Liver (tissue), 8 donors: ENCODE measurements at regions not wholly inside any gene's neighbourhood (a gene's known extent, or its start where the extent isn't known, plus 50 kb on each side); places are given as distances from the start of the nearest gene placed in this dataset.

Experiments used
- DNase-seq: peaks from one replicate; pipeline ENCODE4 v3.0.0-alpha.2; 2017; ENCODE audit warnings: low spot score
- H3K27ac ChIP-seq, 2 donors: one replicate each; pipeline ENCODE4 v1.7.0; 2013; ENCODE audit warnings: inconsistent platforms in 2 of 2, low read length in 2 of 2, control low read depth in 1 of 2, low read depth in 1 of 2, mild to moderate bottlenecking in 1 of 2
- H3K27me3 ChIP-seq, 4 donors: one replicate each; pipeline versions ENCODE4 v1.6.1 to v1.7.0; 2013; ENCODE audit warnings: low read length in 3 of 4, inconsistent platforms in 1 of 4, mild to moderate bottlenecking in 1 of 4, moderate library complexity in 1 of 4; ENCODE audit not compliant: control insufficient read depth in 4 of 4, insufficient read depth in 4 of 4
- H3K36me3 ChIP-seq, 4 donors: one replicate each; pipeline versions ENCODE4 v1.6.1 to v1.7.0; 2013; ENCODE audit warnings: low read length in 3 of 4, mild to moderate bottlenecking in 3 of 4, low read depth in 1 of 4, moderate library complexity in 1 of 4; ENCODE audit not compliant: control insufficient read depth in 4 of 4, insufficient read depth in 3 of 4
- H3K4me1 ChIP-seq, 4 donors: one replicate each; pipeline versions ENCODE4 v1.6.1 to v1.7.0; 2013; ENCODE audit warnings: low read length in 3 of 4, mild to moderate bottlenecking in 3 of 4, moderate library complexity in 1 of 4; ENCODE audit not compliant: control insufficient read depth in 4 of 4, insufficient read depth in 4 of 4
- H3K4me3 ChIP-seq, 3 donors: one replicate each; pipeline versions ENCODE4 v1.6.1 to v1.7.0; 2013; ENCODE audit warnings: low read length in 3 of 3, control low read depth in 1 of 3, low read depth in 1 of 3, mild to moderate bottlenecking in 1 of 3
- H3K9ac ChIP-seq, 2 donors: one replicate each; pipeline ENCODE4 v1.7.0; 2013; ENCODE audit warnings: low read length in 2 of 2, mild to moderate bottlenecking in 2 of 2, moderate library complexity in 2 of 2, control low read depth in 1 of 2, low read depth in 1 of 2
- H3K9me3 ChIP-seq, 4 donors: one replicate each; pipeline versions ENCODE4 v1.6.1 to v1.7.0; 2013; ENCODE audit warnings: low read length in 3 of 4; ENCODE audit not compliant: control insufficient read depth in 4 of 4
- EGR1 ChIP-seq, 2 donors: IDR thresholded peaks; 2 replicates each; pipeline ENCODE4 v1.6.1; 2016 to 2018; ENCODE audit warnings: antibody characterized with exemption in 2 of 2, low read depth in 2 of 2
- FOXA2 ChIP-seq: IDR thresholded peaks from 2 replicates; pipeline ENCODE4 v1.6.1; 2016; ENCODE audit warnings: antibody characterized with exemption
- GABPA ChIP-seq, 2 donors: IDR thresholded peaks in 1 of 2; conservative IDR thresholded peaks in 1 of 2; 2 replicates each; pipeline ENCODE4 v1.6.1; 2016; ENCODE audit warnings: antibody characterized with exemption in 2 of 2, mild to moderate bottlenecking in 1 of 2, moderate library complexity in 1 of 2
- HNF4A ChIP-seq, 2 donors: conservative IDR thresholded peaks; 2 replicates each; pipeline ENCODE4 v1.6.1; 2016; ENCODE audit warnings: antibody characterized with exemption in 2 of 2, mild to moderate bottlenecking in 2 of 2
- JUND ChIP-seq, 2 donors: IDR thresholded peaks; 2 replicates each; pipeline ENCODE4 v1.6.1; 2016; ENCODE audit warnings: antibody characterized with exemption in 2 of 2
- NR2F2 ChIP-seq: IDR thresholded peaks from 2 replicates; pipeline ENCODE4 v1.6.1; 2016; ENCODE audit warnings: antibody characterized with exemption
- SP1 ChIP-seq: IDR thresholded peaks from 2 replicates; pipeline ENCODE4 v1.6.1; 2018; ENCODE audit warnings: antibody characterized with exemption, mild to moderate bottlenecking
- YY1 ChIP-seq: IDR thresholded peaks from 2 replicates; pipeline ENCODE4 v1.6.1; 2016; ENCODE audit warnings: antibody characterized with exemption, mild to moderate bottlenecking
- WGBS: extraction: QIAGEN DNeasy Blood & Tissue Kit; methylation state at CpG from one replicate; pipeline ENCODE4 v1.1.7; 2013; 5-methylcytosine and 5-hydroxymethylcytosine counted together
- TF ChIP-seq, protein P1 (sequence below): fragments of 150-350 bp; IDR thresholded peaks from 2 replicates; pipeline ENCODE4 v1.5.1; 2017; ENCODE audit warnings: improper control_type of control experiment, low read depth, low read length; ENCODE audit not compliant: missing input control
- donor health status: healthy.
- donor health status: healthy.
- donor health status: healthy.
- donor health status: healthy.
- donor health status: healthy.

DNA sequence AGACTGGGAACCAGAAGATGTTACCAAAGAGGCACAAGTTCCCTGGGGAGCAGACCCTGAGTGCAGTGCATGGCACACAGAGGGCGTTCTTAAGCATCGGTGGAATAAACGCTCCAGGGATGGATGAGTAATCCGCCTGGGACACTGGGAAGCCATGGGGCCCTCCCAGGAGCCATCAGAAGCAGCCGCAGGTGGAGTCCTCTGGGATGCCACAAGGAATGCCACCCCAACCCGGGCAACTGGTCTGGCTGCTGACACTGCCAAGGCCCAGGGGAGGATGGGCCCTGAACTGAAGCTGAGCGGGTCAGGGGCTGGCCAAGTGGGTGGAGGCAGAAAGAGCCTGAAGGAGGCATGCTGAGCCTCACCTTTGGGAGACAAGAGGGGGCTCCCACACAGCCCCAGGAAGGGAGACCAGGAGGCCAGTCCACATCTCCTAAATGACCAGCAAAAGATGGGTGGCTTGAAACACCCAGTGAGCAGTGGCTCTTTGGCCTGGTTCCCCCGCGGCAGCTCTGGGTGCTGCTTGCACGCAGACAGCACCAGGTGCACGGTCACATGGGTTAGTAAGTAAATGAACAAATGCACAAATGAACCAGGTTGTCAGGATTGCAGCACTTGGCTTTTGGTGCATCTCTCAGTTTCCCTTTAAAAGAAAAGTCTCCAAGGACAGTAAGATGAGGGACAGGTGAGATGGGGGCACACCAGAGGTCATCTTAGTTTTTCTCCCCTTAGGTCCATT lies 141.3 kb upstream of the ZMIZ1 start:
- H3K4me1 ChIP-seq, result no peaks in the 10 kb centered on the region
- H3K4me3 ChIP-seq, result no peak overlapping the region
- no peak overlapping the region for H3K9ac ChIP-seq
- TF ChIP-seq NR2F2, result no peak
- no peak for TF ChIP-seq HNF4A (conservative IDR thresholded peaks at IDR 0.05)
- no peak for TF ChIP-seq FOXA2
- 92% methylated on average over 11 of the region's 11 CpGs for WGBS
- H3K27me3 ChIP-seq, result no peaks in the 10 kb centered on the region
- H3K36me3 ChIP-seq, result no peaks in the 10 kb centered on the region
- H3K9me3 ChIP-seq, result no peaks in the 10 kb centered on the region
- H3K27ac ChIP-seq, result no peak overlapping the region
- no peak for DNase-seq

DNA sequence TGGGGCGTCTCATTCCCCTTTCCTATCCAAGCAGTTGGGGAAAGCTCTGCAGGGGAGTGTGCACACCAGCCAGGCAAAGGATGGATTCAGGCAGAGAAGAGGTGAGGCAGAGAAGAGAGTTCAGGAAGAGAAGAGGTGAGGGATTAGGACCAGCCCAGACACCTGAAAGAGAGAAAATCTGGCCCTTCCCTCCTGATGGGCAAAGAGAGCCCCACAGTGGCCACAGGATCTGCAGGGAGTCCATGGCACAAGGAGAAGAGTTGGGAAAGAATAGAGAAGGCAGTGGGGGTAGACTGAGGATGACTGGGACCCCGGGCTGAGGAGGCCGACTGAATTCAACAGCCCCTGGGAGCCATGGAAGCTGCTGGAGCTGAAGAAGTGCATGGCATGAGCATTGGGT lies 140.4 kb upstream of the ZMIZ1 start:
- H3K27me3 ChIP-seq, result no peaks in the 10 kb centered on the region
- WGBS, result 98% methylated on average over 3 of the region's 3 CpGs
- TF ChIP-seq JUND (IDR thresholded peaks at IDR 0.05), result no peak
- TF ChIP-seq HNF4A (conservative IDR thresholded peaks at IDR 0.05), result no peak
- TF ChIP-seq SP1, result no peak
- TF ChIP-seq YY1, result no peak
- TF ChIP-seq, protein P1, sequence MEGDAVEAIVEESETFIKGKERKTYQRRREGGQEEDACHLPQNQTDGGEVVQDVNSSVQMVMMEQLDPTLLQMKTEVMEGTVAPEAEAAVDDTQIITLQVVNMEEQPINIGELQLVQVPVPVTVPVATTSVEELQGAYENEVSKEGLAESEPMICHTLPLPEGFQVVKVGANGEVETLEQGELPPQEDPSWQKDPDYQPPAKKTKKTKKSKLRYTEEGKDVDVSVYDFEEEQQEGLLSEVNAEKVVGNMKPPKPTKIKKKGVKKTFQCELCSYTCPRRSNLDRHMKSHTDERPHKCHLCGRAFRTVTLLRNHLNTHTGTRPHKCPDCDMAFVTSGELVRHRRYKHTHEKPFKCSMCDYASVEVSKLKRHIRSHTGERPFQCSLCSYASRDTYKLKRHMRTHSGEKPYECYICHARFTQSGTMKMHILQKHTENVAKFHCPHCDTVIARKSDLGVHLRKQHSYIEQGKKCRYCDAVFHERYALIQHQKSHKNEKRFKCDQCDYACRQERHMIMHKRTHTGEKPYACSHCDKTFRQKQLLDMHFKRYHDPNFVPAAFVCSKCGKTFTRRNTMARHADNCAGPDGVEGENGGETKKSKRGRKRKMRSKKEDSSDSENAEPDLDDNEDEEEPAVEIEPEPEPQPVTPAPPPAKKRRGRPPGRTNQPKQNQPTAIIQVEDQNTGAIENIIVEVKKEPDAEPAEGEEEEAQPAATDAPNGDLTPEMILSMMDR, result no peak
- H3K4me3 ChIP-seq, result no peak overlapping the region
- H3K36me3 ChIP-seq, result no peaks in the 10 kb centered on the region
- no peak overlapping the region for H3K9ac ChIP-seq
- no peaks in the 10 kb centered on the region for H3K9me3 ChIP-seq
- no peak overlapping the region for H3K27ac ChIP-seq
- H3K4me1 ChIP-seq, result no peaks in the 10 kb centered on the region
- no peak for DNase-seq

DNA sequence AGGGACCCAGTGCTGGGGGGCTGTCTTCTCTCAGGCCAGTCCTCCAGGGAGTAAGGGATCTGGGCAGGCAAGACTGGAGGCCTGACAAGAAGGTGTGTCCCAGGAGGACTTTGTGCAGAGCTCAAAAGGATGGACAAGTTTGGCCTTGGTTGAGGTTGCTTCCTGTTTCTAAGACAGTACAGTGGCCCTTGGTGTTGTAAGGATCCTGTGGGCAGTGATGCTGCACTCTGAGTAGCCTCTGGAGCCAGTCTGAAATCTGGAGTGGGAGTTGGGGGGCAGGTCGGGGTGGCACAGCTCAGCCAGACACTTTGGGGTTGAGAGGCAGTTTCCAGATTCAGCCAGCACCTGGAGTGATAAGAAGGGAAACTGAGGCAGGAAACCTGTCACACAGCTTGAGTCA lies 139.2 kb upstream of the ZMIZ1 start:
- no peak for DNase-seq

More for the DNA sequence above, 139.2 kb upstream of the ZMIZ1 start:
- Histone ChIP-seq H3K27ac (no peak overlapping the region), H3K9me3 (no peaks in the 10 kb centered on the region), H3K4me1 (no peaks in the 10 kb centered on the region), H3K27me3 (no peaks in the 10 kb centered on the region), H3K4me3 (no peak overlapping the region), H3K36me3 (no peaks in the 10 kb centered on the region), H3K9ac (no peak overlapping the region)
- no peak for TF ChIP-seq YY1
- TF ChIP-seq, protein P1, result no peak
- no peak for TF ChIP-seq HNF4A (conservative IDR thresholded peaks at IDR 0.05)
- no peak for TF ChIP-seq EGR1 (IDR thresholded peaks at IDR 0.05; ENCODE audit: low read depth in 2 of 2)
- no peak for TF ChIP-seq FOXA2
- no peak for TF ChIP-seq GABPA (IDR thresholded peaks at IDR 0.05 in 1 of 2, conservative IDR thresholded peaks at IDR 0.05 in 1 of 2)
- WGBS, result 97% methylated on average over 1 of the region's 1 CpG
